GM18868 (cell line): ENCODE measurements at regions not wholly inside any gene's neighbourhood (a gene's known extent, or its start where the extent isn't known, plus 50 kb on each side); places are given as distances from the start of the nearest gene placed in this dataset.

Experiments used
- ATAC-seq: cut with Tn5 transposase; IDR thresholded peaks from one replicate; pipeline ENCODE4 v1.9.1; 2021; ENCODE audit warnings: mild to moderate bottlenecking, moderate library complexity; ENCODE audit not compliant: unreplicated experiment

GRCh38 chr2:21667638-21668037 is 543.9 kb downstream of the TDRD15 start:
- no peak for ATAC-seq

- no peak for ATAC-seq
These were observed 544.4 kb downstream of the TDRD15 start for GRCh38 chr2:21668078-21668710.

GRCh38 chr2:21676041-21676440 is 552.3 kb downstream of the TDRD15 start:
- ATAC-seq = no peak

- no peak for ATAC-seq
These were observed 552.9 kb downstream of the TDRD15 start for GRCh38 chr2:21676676-21677075.

GRCh38 chr2:21683838-21684237 is 560.1 kb downstream of the TDRD15 start:
- no peak for ATAC-seq

GRCh38 chr2:21687589-21687988 is 563.8 kb downstream of the TDRD15 start:
- no peak for ATAC-seq

GRCh38 chr2:21690005-21690404 is 566.2 kb downstream of the TDRD15 start:
- ATAC-seq = no peak

GRCh38 chr2:21693081-21693480 is 569.3 kb downstream of the TDRD15 start:
- ATAC-seq = no peak

GRCh38 chr2:21694079-21694878 is 570.5 kb downstream of the TDRD15 start:
- ATAC-seq = no peak

GRCh38 chr2:21696900-21697299 is 573.1 kb downstream of the TDRD15 start:
- no peak for ATAC-seq

GRCh38 chr2:21700644-21701043 is 576.9 kb downstream of the TDRD15 start:
- ATAC-seq = no peak

GRCh38 chr2:21710031-21710430 is 586.3 kb downstream of the TDRD15 start:
- ATAC-seq = no peak

GRCh38 chr2:21710496-21710895 is 586.7 kb downstream of the TDRD15 start:
- ATAC-seq = no peak

GRCh38 chr2:21715887-21716286 is 592.1 kb downstream of the TDRD15 start:
- ATAC-seq = no peak

- no peak for ATAC-seq
These were observed 603.3 kb downstream of the TDRD15 start for GRCh38 chr2:21727101-21727500.

GRCh38 chr2:21728133-21728532 is 604.4 kb downstream of the TDRD15 start:
- no peak for ATAC-seq

- ATAC-seq = no peak
These were observed 606.4 kb downstream of the TDRD15 start for GRCh38 chr2:21730141-21730540.

- ATAC-seq = no peak
These were observed 616.7 kb downstream of the TDRD15 start for GRCh38 chr2:21740484-21740883.

- no peak for ATAC-seq
These were observed 622.7 kb downstream of the TDRD15 start for GRCh38 chr2:21746499-21746898.

GRCh38 chr2:21748501-21748900 is 624.7 kb downstream of the TDRD15 start:
- ATAC-seq = no peak

- ATAC-seq = no peak
These were observed 630.5 kb downstream of the TDRD15 start for GRCh38 chr2:21754164-21754788.

GRCh38 chr2:21757805-21758430 is 634.1 kb downstream of the TDRD15 start:
- ATAC-seq = no peak
